Renal pelvis (tissue), 1 donor: ENCODE measurements at regions not wholly inside any gene's neighbourhood (a gene's known extent, or its start where the extent isn't known, plus 50 kb on each side); places are given as distances from the start of the nearest gene placed in this dataset.
A peak's percentile ranks its signal among the peaks of the same experiment; 100 is the strongest.

Source experiments
- DNase-seq: peaks from one replicate; pipeline ENCODE4 v3.0.0-alpha.2; 2013

GRCh38 chr5:52725808-52726207 lies 61.9 kb upstream of the ITGA1 start:
- peak; percentile 28 for DNase-seq

GRCh38 chr5:52727020-52727419 lies 60.7 kb upstream of the ITGA1 start:
- DNase-seq = no peak

GRCh38 chr5:52727576-52727975 lies 60.1 kb upstream of the ITGA1 start:
- no peak for DNase-seq

- DNase-seq = no peak
These were observed 59.5 kb upstream of the ITGA1 start for GRCh38 chr5:52728224-52728623.

GRCh38 chr5:52728686-52729085 lies 59.0 kb upstream of the ITGA1 start:
- DNase-seq = no peak

GRCh38 chr5:52731274-52732027 lies 56.3 kb upstream of the ITGA1 start:
- no peak for DNase-seq

GRCh38 chr5:52734557-52734956 lies 53.2 kb upstream of the ITGA1 start:
- DNase-seq = no peak

- no peak for DNase-seq
These were observed 52.6 kb upstream of the ITGA1 start for GRCh38 chr5:52735139-52735538.
